ENCODE measurements at regions not wholly inside any gene's neighbourhood (a gene's known extent, or its start where the extent isn't known, plus 50 kb on each side); places are given as distances from the start of the nearest gene placed in this dataset.

DNA sequence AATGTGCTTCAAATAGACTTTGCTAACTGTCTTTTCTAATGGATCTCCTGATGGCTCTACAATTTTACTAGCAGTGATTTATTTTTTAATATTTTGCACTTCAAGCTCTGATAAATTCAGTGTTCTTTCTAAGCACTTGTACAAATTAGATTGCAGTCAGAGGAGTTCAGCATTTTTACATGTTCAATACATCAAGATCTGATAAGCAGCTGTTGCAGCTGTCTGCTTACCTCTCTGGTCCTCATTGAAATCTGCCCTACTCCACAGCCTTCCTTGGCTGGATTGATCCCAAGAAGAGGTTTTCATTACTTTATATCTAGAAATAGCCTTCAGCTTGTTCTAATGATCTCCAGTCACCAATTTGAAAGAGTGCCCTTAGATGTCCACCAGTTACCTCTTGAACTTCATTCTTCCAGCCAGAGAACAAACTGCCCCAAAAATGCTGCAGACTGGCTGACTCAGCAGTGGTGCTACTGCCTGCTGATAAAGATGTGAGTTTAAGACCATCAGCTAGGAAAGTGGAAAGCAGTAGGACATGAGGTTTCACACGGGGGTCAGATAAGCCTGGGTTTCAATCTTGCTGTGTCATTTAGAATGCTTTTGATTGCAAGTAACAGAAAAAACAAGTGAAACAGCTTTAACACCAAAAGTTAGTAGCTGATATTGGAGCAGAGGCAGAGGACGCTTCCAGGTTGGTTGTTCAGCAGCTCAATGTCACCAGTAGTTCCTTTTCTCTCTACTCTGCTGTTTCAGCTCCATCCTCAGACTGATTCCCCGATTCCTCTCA is 350.9 kb upstream of the NPVF start:
- ATAC-seq (replicated peaks in 1 of 4) (no peak), DNase-seq (no peak)
- ChIA-PET POLR2A (interaction anchor here in 1 of 2 donors (0.6 kb wide), 1 partner anchor 47 kb away, joined by 4 read pairs; no protein-coding TSS in a partner anchor), CTCF (interaction anchor here (0.8 to 1.0 kb wide), 3 partner anchors 8 to 15 kb away, joined by 3 to 4 read pairs (median 3); no protein-coding TSS in a partner anchor)
- Histone ChIP-seq H3K4me3 (ENCODE audit: control insufficient read depth in 1 of 2, extremely low read depth in 1 of 2, low read length in 1 of 2) (no peak overlapping the region), H3K9me3 (no peaks in the 10 kb centered on the region), H3K36me3 (ENCODE audit: control insufficient read depth in 2 of 2, extremely low read depth in 1 of 2, insufficient read depth in 1 of 2, low read length in 1 of 2) (no peaks in the 10 kb centered on the region), H3K4me1 (ENCODE audit: control insufficient read depth in 1 of 2, extremely low read depth in 1 of 2, insufficient read depth in 2 of 2, low read length in 2 of 2) (no peaks in the 10 kb centered on the region), H3K27me3 (replicated peaks in 1 of 2; ENCODE audit: control insufficient read depth in 2 of 2, extremely low read depth in 1 of 2, insufficient read depth in 2 of 2, low read length in 1 of 2) (no peaks in the 10 kb centered on the region), H3K27ac (ENCODE audit: low read length) (no peak overlapping the region)
- no peak overlapping the region for H3K4me3 Mint-ChIP-seq
- WGBS (ENCODE audit: insufficient coverage) = 0% methylated on average over 1 of the region's 3 CpGs
- no peak overlapping the region for H3K27ac Mint-ChIP-seq
- H3K36me3 Mint-ChIP-seq = no peaks in the 10 kb centered on the region
- H3K4me1 Mint-ChIP-seq = no peaks in the 10 kb centered on the region
- peaks cover 7% of the 10 kb centered on the region in 2 donors for H3K27me3 Mint-ChIP-seq
- no peaks in the 10 kb centered on the region for H3K9me3 Mint-ChIP-seq

DNA sequence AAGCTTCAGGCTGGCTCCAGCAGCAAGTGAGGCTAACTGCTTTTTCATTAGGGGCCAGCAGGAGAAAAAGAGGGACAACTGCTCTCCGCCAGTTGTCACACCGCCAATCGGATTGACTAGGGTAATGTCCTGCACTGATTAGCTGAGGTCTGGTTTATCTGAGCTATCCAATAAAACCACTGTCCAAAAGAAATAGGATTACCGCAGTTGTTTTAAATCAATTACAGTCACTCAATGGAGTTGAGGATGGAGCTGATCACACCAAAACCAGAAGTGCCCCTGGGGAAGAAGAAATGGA is 351.4 kb upstream of the NPVF start:
- Mint-ChIP-seq H3K27me3 (peaks cover 7 to 8% of the 10 kb centered on the region in 2 donors), H3K27ac (no peak overlapping the region), H3K4me3 (no peak overlapping the region), H3K9me3 (no peaks in the 10 kb centered on the region), H3K36me3 (no peaks in the 10 kb centered on the region), H3K4me1 (no peaks in the 10 kb centered on the region)
- Histone ChIP-seq H3K27me3 (replicated peaks in 1 of 2; ENCODE audit: control insufficient read depth in 2 of 2, extremely low read depth in 1 of 2, insufficient read depth in 2 of 2, low read length in 1 of 2) (no peaks in the 10 kb centered on the region), H3K4me3 (ENCODE audit: control insufficient read depth in 1 of 2, extremely low read depth in 1 of 2, low read length in 1 of 2) (no peak overlapping the region), H3K9me3 (no peaks in the 10 kb centered on the region), H3K27ac (ENCODE audit: low read length) (no peak overlapping the region), H3K4me1 (ENCODE audit: control insufficient read depth in 1 of 2, extremely low read depth in 1 of 2, insufficient read depth in 2 of 2, low read length in 2 of 2) (no peaks in the 10 kb centered on the region), H3K36me3 (ENCODE audit: control insufficient read depth in 2 of 2, extremely low read depth in 1 of 2, insufficient read depth in 1 of 2, low read length in 1 of 2) (no peaks in the 10 kb centered on the region)
- WGBS (ENCODE audit: insufficient coverage) = no CpG with 5 or more reads among the region's 4 CpGs
- DNase-seq (no peak), ATAC-seq (replicated peaks in 1 of 4) (no peak)
- CTCF ChIA-PET = interaction anchor here (0.8 to 1.0 kb wide), 2 partner anchors 9 to 15 kb away, joined by 3 read pairs; no protein-coding TSS in a partner anchor
- POLR2A ChIA-PET = interaction anchor here in 1 of 2 donors (0.6 kb wide), 1 partner anchor 46 kb away, joined by 4 read pairs; no protein-coding TSS in a partner anchor

- Mint-ChIP-seq H3K4me1 (no peaks in the 10 kb centered on the region), H3K27ac (no peak overlapping the region), H3K27me3 (peaks cover 7 to 8% of the 10 kb centered on the region in 2 donors), H3K36me3 (no peaks in the 10 kb centered on the region), H3K4me3 (no peak overlapping the region), H3K9me3 (no peaks in the 10 kb centered on the region)
- Histone ChIP-seq H3K4me1 (ENCODE audit: control insufficient read depth in 1 of 2, extremely low read depth in 1 of 2, insufficient read depth in 2 of 2, low read length in 2 of 2) (no peaks in the 10 kb centered on the region), H3K27ac (ENCODE audit: low read length) (no peak overlapping the region), H3K27me3 (replicated peaks in 1 of 2; ENCODE audit: control insufficient read depth in 2 of 2, extremely low read depth in 1 of 2, insufficient read depth in 2 of 2, low read length in 1 of 2) (no peaks in the 10 kb centered on the region), H3K4me3 (ENCODE audit: control insufficient read depth in 1 of 2, extremely low read depth in 1 of 2, low read length in 1 of 2) (no peak overlapping the region), H3K9me3 (no peaks in the 10 kb centered on the region), H3K36me3 (ENCODE audit: control insufficient read depth in 2 of 2, extremely low read depth in 1 of 2, insufficient read depth in 1 of 2, low read length in 1 of 2) (no peaks in the 10 kb centered on the region)
- ChIA-PET CTCF (interaction anchor here in 1 of 2 donors (0.8 kb wide), 1 partner anchor 9 kb away, joined by 3 read pairs; no protein-coding TSS in a partner anchor), POLR2A (no interaction called here)
- no peak for ATAC-seq (replicated peaks in 1 of 4)
- no CpG with 5 or more reads among the region's 4 CpGs for WGBS (ENCODE audit: insufficient coverage)
- DNase-seq = no peak
Observed at GRCh38 chr7:25580141-25580540, 351.9 kb upstream of the NPVF start.

GRCh38 chr7:25583621-25584020 is 355.3 kb upstream of the NPVF start:
- Histone ChIP-seq H3K4me3 (ENCODE audit: control insufficient read depth in 1 of 2, extremely low read depth in 1 of 2, low read length in 1 of 2) (no peak overlapping the region), H3K27me3 (replicated peaks in 1 of 2; ENCODE audit: control insufficient read depth in 2 of 2, extremely low read depth in 1 of 2, insufficient read depth in 2 of 2, low read length in 1 of 2) (no peaks in the 10 kb centered on the region), H3K4me1 (ENCODE audit: control insufficient read depth in 1 of 2, extremely low read depth in 1 of 2, insufficient read depth in 2 of 2, low read length in 2 of 2) (no peaks in the 10 kb centered on the region), H3K9me3 (no peaks in the 10 kb centered on the region), H3K27ac (ENCODE audit: low read length) (no peak overlapping the region), H3K36me3 (ENCODE audit: control insufficient read depth in 2 of 2, extremely low read depth in 1 of 2, insufficient read depth in 1 of 2, low read length in 1 of 2) (no peaks in the 10 kb centered on the region)
- Mint-ChIP-seq H3K27ac (no peak overlapping the region), H3K36me3 (no peaks in the 10 kb centered on the region), H3K27me3 (peaks cover 8 to 9% of the 10 kb centered on the region in 2 donors), H3K4me1 (no peaks in the 10 kb centered on the region), H3K9me3 (no peaks in the 10 kb centered on the region), H3K4me3 (no peak overlapping the region)
- CTCF ChIA-PET = no interaction called here
- 20% methylated on average over 1 of the region's 2 CpGs for WGBS (ENCODE audit: insufficient coverage)
- no peak for ATAC-seq (replicated peaks in 1 of 4)
- POLR2A ChIA-PET = no interaction called here
- no peak for DNase-seq

DNA sequence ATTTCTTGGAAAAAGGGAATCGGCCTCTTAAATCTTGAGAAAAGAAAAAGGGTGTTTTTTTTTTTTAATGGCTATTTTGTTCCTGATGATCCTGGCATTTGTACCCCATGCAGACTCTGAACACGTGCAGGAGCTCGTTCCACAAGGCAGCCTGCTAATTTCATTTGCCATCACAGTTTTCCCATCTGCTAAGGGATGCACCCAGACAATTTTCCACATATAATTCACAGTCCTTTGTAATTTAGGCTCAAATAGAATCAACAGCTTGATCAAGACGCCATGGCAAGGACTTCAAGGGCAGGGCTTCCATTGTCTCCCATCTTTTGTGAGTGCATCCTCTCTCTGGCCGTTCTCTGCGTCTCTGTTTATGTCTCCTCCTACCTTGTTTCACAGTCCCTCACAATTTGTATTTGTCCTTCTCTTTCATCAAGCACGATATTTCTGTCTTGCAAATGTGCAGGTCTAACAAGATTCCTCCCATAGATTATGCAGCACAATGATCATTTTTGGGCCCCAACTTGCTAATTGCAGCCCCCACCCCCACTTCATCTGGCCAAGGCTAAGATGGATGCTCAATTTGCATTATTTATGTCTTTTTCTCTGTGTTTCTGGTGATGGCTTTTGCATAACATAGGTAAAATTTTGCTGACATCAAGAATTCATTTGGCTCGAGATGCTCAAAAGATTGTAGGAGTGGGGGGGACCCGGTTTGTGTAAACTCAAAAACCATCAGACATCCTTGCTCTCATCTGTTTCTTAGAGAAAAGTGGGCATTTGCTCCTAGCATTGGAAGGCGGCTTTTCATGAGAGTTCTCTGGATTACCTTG is 356.0 kb upstream of the NPVF start:
- no peak overlapping the region for H3K27ac Mint-ChIP-seq
- 61% methylated on average over 6 of the region's 10 CpGs for WGBS (ENCODE audit: insufficient coverage)
- H3K4me3 Mint-ChIP-seq = no peak overlapping the region
- no peaks in the 10 kb centered on the region for H3K4me1 Mint-ChIP-seq
- Histone ChIP-seq H3K27me3 (replicated peaks in 1 of 2; ENCODE audit: control insufficient read depth in 2 of 2, extremely low read depth in 1 of 2, insufficient read depth in 2 of 2, low read length in 1 of 2) (no peaks in the 10 kb centered on the region), H3K4me1 (ENCODE audit: control insufficient read depth in 1 of 2, extremely low read depth in 1 of 2, insufficient read depth in 2 of 2, low read length in 2 of 2) (no peaks in the 10 kb centered on the region), H3K4me3 (ENCODE audit: control insufficient read depth in 1 of 2, extremely low read depth in 1 of 2, low read length in 1 of 2) (no peak overlapping the region), H3K27ac (ENCODE audit: low read length) (no peak overlapping the region), H3K36me3 (ENCODE audit: control insufficient read depth in 2 of 2, extremely low read depth in 1 of 2, insufficient read depth in 1 of 2, low read length in 1 of 2) (no peaks in the 10 kb centered on the region), H3K9me3 (no peaks in the 10 kb centered on the region)
- peaks cover 8 to 14% of the 10 kb centered on the region in 2 donors for H3K27me3 Mint-ChIP-seq
- no peaks in the 10 kb centered on the region for H3K36me3 Mint-ChIP-seq
- no peak for ATAC-seq (replicated peaks in 1 of 4)
- ChIA-PET CTCF (interaction anchor here in 1 of 2 donors (1.0 kb wide), 1 partner anchor 324 kb away, joined by 3 read pairs; no protein-coding TSS in a partner anchor), POLR2A (no interaction called here)
- DNase-seq = no peak
- no peaks in the 10 kb centered on the region for H3K9me3 Mint-ChIP-seq

DNA sequence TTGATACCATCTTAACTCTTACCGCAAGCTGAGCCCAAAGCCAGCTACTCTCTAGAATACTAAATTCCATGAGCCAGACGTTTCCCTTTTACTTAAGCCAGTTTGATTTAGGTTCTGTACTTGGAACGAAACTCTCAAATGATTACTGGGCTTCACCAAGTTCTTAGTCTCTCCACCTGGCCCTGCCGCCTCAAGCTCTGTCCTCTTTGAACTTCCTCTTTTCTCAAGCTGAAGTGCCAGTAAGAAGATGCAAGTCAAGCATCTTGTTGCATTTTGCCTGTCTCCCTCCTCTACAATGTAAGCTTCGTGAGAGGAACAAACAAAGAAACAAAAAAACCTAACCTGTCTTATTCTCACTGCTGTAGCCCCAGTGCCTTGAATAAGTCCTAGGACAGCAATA is 358.2 kb upstream of the NPVF start:
- Histone ChIP-seq H3K27ac (ENCODE audit: low read length) (no peak overlapping the region), H3K27me3 (replicated peaks in 1 of 2; ENCODE audit: control insufficient read depth in 2 of 2, extremely low read depth in 1 of 2, insufficient read depth in 2 of 2, low read length in 1 of 2) (no peaks in the 10 kb centered on the region), H3K9me3 (no peaks in the 10 kb centered on the region), H3K36me3 (ENCODE audit: control insufficient read depth in 2 of 2, extremely low read depth in 1 of 2, insufficient read depth in 1 of 2, low read length in 1 of 2) (no peaks in the 10 kb centered on the region), H3K4me1 (ENCODE audit: control insufficient read depth in 1 of 2, extremely low read depth in 1 of 2, insufficient read depth in 2 of 2, low read length in 2 of 2) (no peaks in the 10 kb centered on the region), H3K4me3 (ENCODE audit: control insufficient read depth in 1 of 2, extremely low read depth in 1 of 2, low read length in 1 of 2) (no peak overlapping the region)
- ATAC-seq (replicated peaks in 1 of 4) (no peak), DNase-seq (no peak)
- peaks cover 6 to 14% of the 10 kb centered on the region in 2 donors for H3K27me3 Mint-ChIP-seq
- CTCF ChIA-PET = no interaction called here
- H3K4me3 Mint-ChIP-seq = no peak overlapping the region
- H3K9me3 Mint-ChIP-seq = no peaks in the 10 kb centered on the region
- POLR2A ChIA-PET = no interaction called here
- no peak overlapping the region for H3K27ac Mint-ChIP-seq
- H3K4me1 Mint-ChIP-seq = no peaks in the 10 kb centered on the region
- WGBS (ENCODE audit: insufficient coverage) = 40% methylated on average over 3 of the region's 5 CpGs
- H3K36me3 Mint-ChIP-seq = no peaks in the 10 kb centered on the region
